ENCODE measurements at regions not wholly inside any gene's neighbourhood (a gene's known extent, or its start where the extent isn't known, plus 50 kb on each side); places are given as distances from the start of the nearest gene placed in this dataset.

DNA sequence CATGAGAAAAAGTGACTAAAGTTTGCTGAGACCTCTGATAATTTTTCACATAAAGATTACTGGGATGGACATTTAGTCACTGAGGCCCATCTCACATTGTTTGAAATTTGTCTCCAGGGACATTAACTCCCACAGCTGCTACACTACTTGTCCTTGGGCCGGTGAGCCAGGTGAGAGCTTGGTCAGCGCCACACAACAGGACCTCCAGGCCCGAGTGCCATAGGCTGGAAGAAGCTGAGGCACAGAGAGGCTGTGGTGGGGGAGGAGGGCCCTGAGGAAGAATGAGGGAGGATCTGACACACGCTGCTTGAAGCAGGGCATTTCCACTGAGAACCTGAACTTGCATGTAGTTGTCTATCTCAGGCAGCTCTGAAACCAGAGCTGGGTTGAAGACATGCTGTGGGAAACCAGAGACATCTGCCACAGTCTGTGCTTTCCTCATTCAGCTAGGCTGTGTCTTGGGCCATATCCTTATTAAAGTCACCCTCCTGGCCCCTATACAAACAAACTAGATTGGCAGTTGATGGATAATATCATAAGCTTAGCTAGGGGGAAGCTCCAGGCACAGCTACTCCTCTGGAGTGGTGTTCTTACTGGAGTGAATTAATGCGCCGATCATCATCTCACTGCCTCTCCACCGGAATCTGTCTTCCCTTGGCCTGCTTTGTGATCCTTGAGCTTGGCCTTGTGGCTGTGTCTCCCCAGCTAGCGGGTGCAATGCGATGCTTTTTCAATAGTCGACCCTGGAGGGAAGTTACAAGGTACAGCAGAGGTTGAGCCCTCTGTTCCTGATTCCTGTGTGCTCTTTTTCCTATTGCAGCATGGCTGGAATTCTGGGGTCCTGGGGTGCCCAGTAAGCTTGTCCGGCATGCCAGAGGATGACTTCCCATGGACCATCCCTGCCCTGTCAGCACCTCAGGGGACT is 225.3 kb upstream of the B3GAT1 start:
- TF ChIP-seq, protein P1, sequence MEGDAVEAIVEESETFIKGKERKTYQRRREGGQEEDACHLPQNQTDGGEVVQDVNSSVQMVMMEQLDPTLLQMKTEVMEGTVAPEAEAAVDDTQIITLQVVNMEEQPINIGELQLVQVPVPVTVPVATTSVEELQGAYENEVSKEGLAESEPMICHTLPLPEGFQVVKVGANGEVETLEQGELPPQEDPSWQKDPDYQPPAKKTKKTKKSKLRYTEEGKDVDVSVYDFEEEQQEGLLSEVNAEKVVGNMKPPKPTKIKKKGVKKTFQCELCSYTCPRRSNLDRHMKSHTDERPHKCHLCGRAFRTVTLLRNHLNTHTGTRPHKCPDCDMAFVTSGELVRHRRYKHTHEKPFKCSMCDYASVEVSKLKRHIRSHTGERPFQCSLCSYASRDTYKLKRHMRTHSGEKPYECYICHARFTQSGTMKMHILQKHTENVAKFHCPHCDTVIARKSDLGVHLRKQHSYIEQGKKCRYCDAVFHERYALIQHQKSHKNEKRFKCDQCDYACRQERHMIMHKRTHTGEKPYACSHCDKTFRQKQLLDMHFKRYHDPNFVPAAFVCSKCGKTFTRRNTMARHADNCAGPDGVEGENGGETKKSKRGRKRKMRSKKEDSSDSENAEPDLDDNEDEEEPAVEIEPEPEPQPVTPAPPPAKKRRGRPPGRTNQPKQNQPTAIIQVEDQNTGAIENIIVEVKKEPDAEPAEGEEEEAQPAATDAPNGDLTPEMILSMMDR (IDR thresholded peaks at IDR 0.05): no peak
- no peak for TF ChIP-seq POLR2A (IDR thresholded peaks at IDR 0.05)
